Natural killer cell (primary cell): ENCODE measurements at regions not wholly inside any gene's neighbourhood (a gene's known extent, or its start where the extent isn't known, plus 50 kb on each side); places are given as distances from the start of the nearest gene placed in this dataset.

ENCODE experiments used
- ATAC-seq, 3 donors: fragments of 150-1000 bp in 2 of 3; fragments of 200-7000 bp in 1 of 3; cut with Tn5 transposase; 1 replicate in 1 of 3; 2 replicates in 2 of 3; pipeline ENCODE4 v1.10.0; 2021; ENCODE audit warnings: mild to moderate bottlenecking in 2 of 3, moderate library complexity in 2 of 3
- DNase-seq, 2 donors: peaks; one replicate each; pipeline versions ENCODE4 v3.0.0 to v3.0.0-alpha.2; 2013 to 2021; ENCODE audit warnings: mixed read lengths in 1 of 2
- H3K27ac ChIP-seq: one replicate; pipeline ENCODE4 v1.5.1; 2013; ENCODE audit warnings: mild to moderate bottlenecking, low read length
- H3K27me3 ChIP-seq: one replicate; pipeline ENCODE4 v1.6.1; 2013; ENCODE audit warnings: low read length; ENCODE audit not compliant: control insufficient read depth, insufficient read depth
- H3K36me3 ChIP-seq: one replicate; pipeline ENCODE4 v1.6.1; 2013; ENCODE audit warnings: low read length; ENCODE audit not compliant: control insufficient read depth, insufficient read depth
- H3K4me1 ChIP-seq: one replicate; pipeline ENCODE4 v1.6.1; 2013; ENCODE audit warnings: low read length; ENCODE audit not compliant: control insufficient read depth, insufficient read depth
- H3K4me3 ChIP-seq: one replicate; pipeline ENCODE4 v1.5.1; 2013; ENCODE audit warnings: low read length
- H3K9me3 ChIP-seq: one replicate; pipeline ENCODE4 v1.6.1; 2013; ENCODE audit warnings: low read length; ENCODE audit not compliant: control insufficient read depth, insufficient read depth
- H3K27ac Mint-ChIP-seq, 2 donors: one replicate each; pipeline ENCODE4 v1.8.0; 2022; ENCODE audit warnings: mild to moderate bottlenecking in 2 of 2, mixed read lengths in 2 of 2, moderate library complexity in 1 of 2
- H3K27me3 Mint-ChIP-seq, 2 donors: one replicate each; pipeline ENCODE4 v1.8.0; 2022; ENCODE audit warnings: low read depth in 2 of 2, mixed read lengths in 2 of 2
- H3K36me3 Mint-ChIP-seq: one replicate; pipeline ENCODE4 v1.8.0; 2022; ENCODE audit warnings: mixed read lengths
- H3K4me1 Mint-ChIP-seq, 2 donors: one replicate each; pipeline ENCODE4 v1.8.0; 2022; ENCODE audit warnings: mixed read lengths in 2 of 2
- H3K4me3 Mint-ChIP-seq: one replicate; pipeline ENCODE4 v1.8.0; 2022; ENCODE audit warnings: mild to moderate bottlenecking, moderate library complexity, mixed read lengths
- H3K9me3 Mint-ChIP-seq, 2 donors: one replicate each; pipeline ENCODE4 v1.8.0; 2022; ENCODE audit warnings: mixed read lengths in 2 of 2
- WGBS: methylation state at CpG from one replicate; pipeline ENCODE4 v1.1.7; 2013; ENCODE audit warnings: missing lambda C conversion rate; ENCODE audit not compliant: insufficient coverage; 5-methylcytosine and 5-hydroxymethylcytosine counted together
- intact Hi-C: fragments of 100-400 bp; cut with micrococcal nuclease; formaldehyde crosslinking; loops from one replicate; pipeline ENCODE4 v1.14.2; 2022
- TF ChIP-seq, protein P1 (sequence below): fragments of 200-600 bp; IDR thresholded peaks from one replicate; pipeline ENCODE4 v1.8.0; 2022; ENCODE audit warnings: antibody characterized with exemption

DNA sequence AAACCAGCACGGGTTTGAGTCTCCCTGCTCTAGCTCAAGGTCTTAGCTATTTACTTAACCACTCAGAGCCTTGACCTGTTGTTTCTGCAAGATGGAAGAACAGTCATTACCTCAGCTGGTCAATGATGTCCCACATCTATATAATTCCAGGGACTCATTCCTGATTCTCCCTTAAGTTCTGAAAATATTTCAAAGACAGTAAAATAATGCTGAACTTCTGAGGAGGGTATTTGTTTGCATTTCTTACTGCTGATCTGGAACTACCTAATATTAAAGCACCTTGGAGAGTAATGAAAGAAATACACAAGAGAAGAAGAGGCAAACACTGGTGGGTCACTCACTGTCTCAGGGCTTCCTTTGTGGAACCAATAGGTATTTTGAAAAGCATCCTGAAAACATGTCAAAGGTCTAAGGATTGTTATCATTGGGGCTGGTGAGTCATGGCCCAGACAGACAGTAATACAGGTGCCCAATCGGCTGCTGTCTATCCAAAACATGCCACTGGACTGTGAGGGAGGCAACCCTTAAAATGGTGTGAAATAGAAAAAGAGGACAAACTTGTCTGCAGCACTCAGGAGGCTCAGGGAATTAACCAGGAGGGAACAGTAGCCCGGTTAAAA, 88.7 kb upstream of the EGLN3 start:
- no peak for ATAC-seq
- H3K27ac Mint-ChIP-seq, result no peak overlapping the region
- H3K9me3 ChIP-seq, result no peaks in the 10 kb centered on the region
- no peak overlapping the region for H3K4me3 Mint-ChIP-seq
- DNase-seq, result no peak
- H3K4me3 ChIP-seq, result no peak overlapping the region
- H3K4me1 ChIP-seq, result peaks cover 20% of the 10 kb centered on the region
- peaks cover 19 to 42% of the 10 kb centered on the region in 2 donors for H3K4me1 Mint-ChIP-seq
- H3K27ac ChIP-seq, result no peak overlapping the region
- no peaks in the 10 kb centered on the region for H3K9me3 Mint-ChIP-seq
- no peaks in the 10 kb centered on the region for H3K27me3 ChIP-seq
- TF ChIP-seq, protein P1, sequence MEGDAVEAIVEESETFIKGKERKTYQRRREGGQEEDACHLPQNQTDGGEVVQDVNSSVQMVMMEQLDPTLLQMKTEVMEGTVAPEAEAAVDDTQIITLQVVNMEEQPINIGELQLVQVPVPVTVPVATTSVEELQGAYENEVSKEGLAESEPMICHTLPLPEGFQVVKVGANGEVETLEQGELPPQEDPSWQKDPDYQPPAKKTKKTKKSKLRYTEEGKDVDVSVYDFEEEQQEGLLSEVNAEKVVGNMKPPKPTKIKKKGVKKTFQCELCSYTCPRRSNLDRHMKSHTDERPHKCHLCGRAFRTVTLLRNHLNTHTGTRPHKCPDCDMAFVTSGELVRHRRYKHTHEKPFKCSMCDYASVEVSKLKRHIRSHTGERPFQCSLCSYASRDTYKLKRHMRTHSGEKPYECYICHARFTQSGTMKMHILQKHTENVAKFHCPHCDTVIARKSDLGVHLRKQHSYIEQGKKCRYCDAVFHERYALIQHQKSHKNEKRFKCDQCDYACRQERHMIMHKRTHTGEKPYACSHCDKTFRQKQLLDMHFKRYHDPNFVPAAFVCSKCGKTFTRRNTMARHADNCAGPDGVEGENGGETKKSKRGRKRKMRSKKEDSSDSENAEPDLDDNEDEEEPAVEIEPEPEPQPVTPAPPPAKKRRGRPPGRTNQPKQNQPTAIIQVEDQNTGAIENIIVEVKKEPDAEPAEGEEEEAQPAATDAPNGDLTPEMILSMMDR, result no peak
- H3K36me3 Mint-ChIP-seq, result no peaks in the 10 kb centered on the region
- no peaks in the 10 kb centered on the region for H3K36me3 ChIP-seq
- intact Hi-C loops, result no loop called here
- H3K27me3 Mint-ChIP-seq, result peaks cover 9 to 23% of the 10 kb centered on the region in 2 donors
- WGBS, result 93% methylated on average over 3 of the region's 3 CpGs

DNA sequence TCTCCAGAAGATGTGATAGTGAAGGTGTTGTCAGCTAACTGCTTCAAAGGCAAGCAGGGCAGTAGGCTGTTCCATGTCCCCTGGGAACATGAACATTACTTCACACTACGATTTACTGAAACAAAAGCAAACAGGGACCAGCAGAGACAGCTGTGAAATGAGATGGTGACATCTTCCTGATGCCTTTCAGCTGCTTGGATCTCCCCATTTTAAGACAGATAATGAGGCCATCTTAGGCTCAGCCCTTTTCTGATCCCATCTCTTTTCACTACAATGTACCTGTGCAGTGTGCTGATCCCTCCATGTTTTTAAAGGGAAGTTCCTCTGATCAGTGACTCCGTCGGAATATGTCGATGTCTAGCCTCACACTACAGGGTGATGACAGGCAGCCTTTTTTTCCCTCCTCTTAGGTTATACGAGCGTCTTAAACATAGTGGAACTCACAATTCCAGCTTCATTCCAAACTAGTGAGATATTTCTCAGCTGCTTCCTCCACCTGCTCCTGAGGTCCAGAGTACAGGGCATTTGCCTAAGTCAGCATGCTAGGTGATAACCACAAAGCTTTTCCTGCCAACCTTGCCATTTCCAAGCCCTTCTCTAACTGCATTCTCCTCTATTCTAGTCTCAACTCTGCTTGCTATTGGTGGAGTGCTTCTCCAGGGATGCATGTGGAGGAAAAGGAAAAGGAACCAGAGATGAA, 87.6 kb upstream of the EGLN3 start:
- no peak overlapping the region for H3K27ac ChIP-seq
- TF ChIP-seq, protein P1, result no peak
- DNase-seq, result no peak
- H3K9me3 Mint-ChIP-seq, result no peaks in the 10 kb centered on the region
- no peak overlapping the region for H3K4me3 ChIP-seq
- H3K27me3 Mint-ChIP-seq, result peaks cover 8 to 23% of the 10 kb centered on the region in 2 donors
- no peaks in the 10 kb centered on the region for H3K9me3 ChIP-seq
- WGBS, result 92% methylated on average over 6 of the region's 6 CpGs
- peaks cover 11% of the 10 kb centered on the region for H3K4me1 ChIP-seq
- intact Hi-C loops, result no loop called here
- H3K27me3 ChIP-seq, result no peaks in the 10 kb centered on the region
- H3K36me3 Mint-ChIP-seq, result no peaks in the 10 kb centered on the region
- no peaks in the 10 kb centered on the region for H3K36me3 ChIP-seq
- H3K27ac Mint-ChIP-seq, result no peak overlapping the region
- ATAC-seq, result no peak
- H3K4me3 Mint-ChIP-seq, result no peak overlapping the region
- peaks cover 9 to 32% of the 10 kb centered on the region in 2 donors for H3K4me1 Mint-ChIP-seq

DNA sequence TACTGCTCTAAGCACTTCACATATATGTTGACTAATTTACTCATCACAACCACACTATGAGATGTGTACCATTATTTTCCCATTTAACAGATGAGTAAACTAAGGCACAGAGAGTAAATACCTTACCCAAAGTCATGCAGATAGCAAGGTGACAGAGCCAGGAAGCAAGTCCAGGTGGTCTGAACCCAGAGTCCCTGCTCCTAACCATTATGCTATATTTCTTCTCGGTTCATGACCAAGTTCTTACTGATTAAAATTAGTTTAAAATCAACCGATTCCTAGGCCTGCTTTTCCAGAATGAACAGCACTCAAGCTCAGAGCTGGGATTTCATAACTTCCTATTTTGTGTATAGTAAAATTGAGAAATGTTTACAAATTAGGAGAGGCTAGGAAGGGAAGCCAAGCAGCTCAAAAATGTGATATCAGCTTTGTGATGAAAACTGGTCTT, 85.5 kb upstream of the EGLN3 start:
- no peak for DNase-seq
- 88% methylated on average over 2 of the region's 2 CpGs for WGBS
- Mint-ChIP-seq H3K4me1 (peaks cover 0 to 20% of the 10 kb centered on the region in 2 donors), H3K4me3 (no peak overlapping the region), H3K27ac (no peak overlapping the region), H3K36me3 (no peaks in the 10 kb centered on the region), H3K9me3 (peaks cover 0 to 2% of the 10 kb centered on the region in 2 donors), H3K27me3 (peaks cover 13 to 23% of the 10 kb centered on the region in 2 donors)
- H3K4me1 ChIP-seq, result no peaks in the 10 kb centered on the region
- H3K4me3 ChIP-seq, result no peak overlapping the region
- intact Hi-C loops, result no loop called here
- no peaks in the 10 kb centered on the region for H3K27me3 ChIP-seq
- no peaks in the 10 kb centered on the region for H3K9me3 ChIP-seq
- TF ChIP-seq, protein P1, result no peak
- H3K27ac ChIP-seq, result no peak overlapping the region
- ATAC-seq, result no peak
- H3K36me3 ChIP-seq, result no peaks in the 10 kb centered on the region
